HPDE6-E6E7 (cell line): ENCODE measurements at regions not wholly inside any gene's neighbourhood (a gene's known extent, or its start where the extent isn't known, plus 50 kb on each side); places are given as distances from the start of the nearest gene placed in this dataset.
"Not testable (repeated sequence)": the region's sequence is repeated elsewhere in the genome, so short reads cannot be mapped to it uniquely, and the experiment has no call there.

Experiments
- DNase-seq: peaks from one replicate; pipeline ENCODE4 v3.0.0; 2011; ENCODE audit warnings: missing footprints; ENCODE audit errors: extremely low spot score

DNA sequence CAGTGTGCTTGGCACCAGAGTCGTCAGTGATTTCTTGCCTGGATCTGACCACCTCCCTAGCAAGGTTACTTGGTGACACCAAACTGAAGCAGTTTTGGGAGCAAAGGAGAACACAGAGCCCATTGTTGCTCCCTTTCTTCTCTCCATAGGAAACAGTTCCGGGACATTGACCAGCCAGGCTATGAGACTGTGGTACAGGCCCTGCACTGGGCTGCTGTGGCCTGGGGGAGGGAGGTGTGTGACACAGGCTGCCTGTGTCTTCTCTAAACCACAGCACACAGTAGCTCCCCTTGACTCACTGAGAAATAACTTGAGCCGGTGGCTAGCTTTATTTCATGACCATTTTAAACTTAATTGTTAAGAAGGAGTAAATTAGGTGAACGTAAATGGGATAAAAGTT lies 214.8 kb upstream of the UBL3 start:
- DNase-seq: no peak

GRCh38 chr13:30063892-30064291 lies 213.5 kb upstream of the UBL3 start:
- no peak for DNase-seq

- DNase-seq: no peak
Observed at GRCh38 chr13:30061217-30061616, 210.8 kb upstream of the UBL3 start.

DNA sequence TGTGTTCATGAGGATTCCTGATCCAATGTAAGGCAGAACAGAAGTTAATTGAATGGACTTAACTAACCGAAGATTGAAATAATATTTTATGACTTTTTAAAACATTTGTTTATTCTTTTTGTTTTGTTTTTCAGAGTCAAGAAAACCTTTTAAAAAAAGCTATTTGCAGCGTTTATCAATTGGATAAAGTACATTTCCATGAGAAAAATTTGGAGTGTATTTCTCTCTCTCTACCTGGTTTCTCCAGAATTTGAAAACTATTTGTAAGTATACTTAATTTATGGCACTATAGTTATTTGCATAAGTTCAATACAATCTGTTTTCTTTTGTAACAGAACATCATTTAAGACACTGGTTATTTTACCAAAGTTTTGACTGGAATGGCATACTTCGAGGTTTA lies 208.0 kb upstream of the UBL3 start:
- no peak for DNase-seq

- DNase-seq: not testable (repeated sequence)
Observed at GRCh38 chr13:30054546-30054945, 204.1 kb upstream of the UBL3 start.

GRCh38 chr13:30053939-30054338 lies 203.5 kb upstream of the UBL3 start:
- DNase-seq: no peak

GRCh38 chr13:30052120-30052519 lies 201.7 kb upstream of the UBL3 start:
- DNase-seq: no peak

DNA sequence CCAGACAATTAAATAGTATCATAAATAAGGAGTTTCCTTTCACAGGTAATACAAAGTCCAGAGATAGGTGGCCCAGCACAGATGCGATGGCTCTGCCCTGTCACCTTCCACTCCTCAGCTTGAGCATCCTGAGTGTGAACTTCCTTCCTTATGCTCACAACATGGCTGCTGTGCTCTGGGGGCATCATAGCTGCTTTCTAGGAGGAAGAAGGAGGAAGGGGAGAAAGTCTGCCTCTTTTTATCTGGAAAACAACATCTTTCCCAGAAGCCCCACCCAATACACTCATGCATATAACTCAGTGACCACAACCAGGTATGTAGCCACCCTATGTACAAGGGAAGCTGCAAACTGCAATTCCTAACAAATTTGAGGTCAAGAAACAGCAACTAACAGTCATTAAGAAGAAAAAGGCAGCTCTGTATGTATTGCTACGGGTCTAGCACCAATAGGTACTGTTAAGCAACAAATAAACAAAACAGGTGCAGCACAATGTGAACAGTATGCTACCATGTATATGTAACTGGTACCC lies 201.2 kb upstream of the UBL3 start:
- DNase-seq: no peak

GRCh38 chr13:30049692-30050091 lies 199.3 kb upstream of the UBL3 start:
- DNase-seq: no peak

GRCh38 chr13:30047154-30047874 lies 196.9 kb upstream of the UBL3 start:
- no peak for DNase-seq

DNA sequence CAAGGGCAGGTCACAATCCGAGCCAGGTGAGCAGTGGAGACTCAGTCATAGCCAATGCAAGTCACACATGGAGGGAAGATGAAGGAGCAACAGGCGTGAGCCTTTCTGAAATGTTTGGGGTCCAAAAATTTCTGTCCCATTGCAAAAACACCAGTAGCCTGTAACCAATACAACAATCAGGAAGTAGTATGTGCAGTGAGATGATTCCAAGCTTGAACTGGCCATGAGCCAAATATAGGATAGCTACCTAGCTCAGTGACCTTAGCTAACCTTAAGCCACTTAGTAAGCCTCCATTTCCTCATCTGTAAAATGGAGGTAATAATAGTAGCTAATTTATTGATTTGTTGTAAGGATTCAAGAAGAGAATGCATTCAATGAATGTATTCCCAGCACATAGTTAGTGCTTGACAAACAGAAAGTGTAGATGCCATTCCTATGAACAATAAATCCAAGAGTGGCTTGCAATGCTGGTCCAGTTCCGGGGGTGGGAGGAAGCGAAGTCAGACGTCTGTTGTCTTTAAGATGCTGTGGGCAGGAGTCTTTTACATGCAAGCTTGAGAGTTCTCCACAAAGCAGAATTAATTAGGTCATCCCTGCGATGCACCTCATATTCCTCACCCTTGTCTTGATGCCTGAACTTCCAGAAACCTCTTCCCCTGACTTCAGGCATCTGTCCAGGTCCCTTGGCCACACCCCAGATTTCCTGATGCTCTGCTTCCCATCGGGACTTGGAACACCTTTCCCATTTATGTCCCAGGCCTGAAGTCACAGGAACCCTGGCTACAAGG lies 195.7 kb upstream of the UBL3 start:
- DNase-seq: no peak

- DNase-seq: no peak
Observed at GRCh38 chr13:30044932-30045331, 194.5 kb upstream of the UBL3 start.

DNA sequence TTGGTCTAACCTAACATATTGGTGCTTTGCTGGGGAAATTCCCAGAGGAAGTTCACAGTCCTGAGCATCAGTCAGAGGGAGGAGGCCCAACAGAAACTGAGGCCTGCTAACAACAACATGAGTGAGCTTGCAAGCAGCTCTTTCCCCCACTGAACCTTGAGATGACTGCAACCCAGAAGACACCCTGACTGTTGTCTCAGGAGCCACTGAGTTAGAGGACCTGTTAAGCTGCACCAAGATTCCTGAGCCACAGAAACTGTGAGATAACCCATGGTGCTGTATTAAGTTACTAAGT lies 193.2 kb upstream of the UBL3 start:
- no peak for DNase-seq

- no peak for DNase-seq
Observed at GRCh38 chr13:30042891-30043630, 192.6 kb upstream of the UBL3 start.

DNA sequence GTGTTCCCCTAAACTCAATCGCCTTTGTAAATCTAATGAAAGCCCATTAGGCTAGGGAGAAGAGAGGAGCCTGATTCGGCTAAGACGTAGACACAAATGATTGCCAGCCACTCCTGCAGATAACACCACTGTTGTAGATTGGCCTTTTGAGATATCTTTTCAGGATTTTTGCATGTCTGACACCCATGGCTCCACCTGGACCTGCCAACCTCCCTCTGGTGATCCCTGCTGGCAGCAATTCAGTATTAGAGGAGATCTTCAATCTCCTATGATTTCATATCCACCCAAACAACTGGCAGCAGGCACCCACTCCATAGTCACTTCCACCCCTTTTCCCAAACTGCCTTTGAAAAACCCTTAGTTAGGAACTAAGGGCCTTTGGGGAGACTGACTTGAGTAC lies 191.9 kb upstream of the UBL3 start:
- DNase-seq: no peak

DNA sequence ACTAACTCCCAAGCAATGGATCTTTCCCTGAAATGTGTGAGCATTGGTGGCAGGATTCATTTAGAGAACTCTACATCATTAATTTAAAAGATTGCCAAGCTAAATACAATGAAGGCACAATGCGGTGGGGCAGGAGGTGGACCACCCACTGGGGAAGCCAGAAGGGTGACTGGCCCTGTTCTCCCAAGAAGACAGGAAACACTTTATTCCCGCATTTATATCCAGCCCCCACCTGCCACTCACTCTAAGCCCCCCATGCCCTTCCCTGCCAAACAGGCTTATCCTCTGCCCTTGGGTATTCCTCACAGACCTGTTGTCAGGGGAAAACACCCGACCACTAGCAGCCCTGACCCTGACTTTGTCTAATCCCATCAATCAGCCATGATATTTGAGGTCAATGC lies 189.1 kb upstream of the UBL3 start:
- no peak for DNase-seq

DNA sequence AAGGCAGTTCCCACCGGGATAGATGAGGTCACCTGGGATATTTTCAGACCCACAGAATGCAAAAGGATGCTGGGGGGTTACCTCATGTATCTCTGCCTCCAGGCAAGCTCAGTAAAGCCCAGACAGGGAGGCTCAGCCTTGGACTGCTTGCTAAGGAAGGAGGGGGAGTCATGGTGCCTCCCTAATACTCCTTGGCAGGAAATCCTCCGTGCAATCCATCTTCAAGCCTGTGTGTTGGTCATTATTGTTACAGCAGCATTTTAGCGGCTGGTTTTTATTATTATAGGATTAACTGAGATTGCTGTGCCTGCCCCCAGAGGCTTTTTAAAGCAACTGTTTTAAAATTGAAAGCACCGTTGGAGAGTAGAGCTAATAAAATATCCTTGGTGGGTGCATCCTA lies 188.5 kb upstream of the UBL3 start:
- DNase-seq: no peak

GRCh38 chr13:30037766-30038165 lies 187.3 kb upstream of the UBL3 start:
- no peak for DNase-seq

DNA sequence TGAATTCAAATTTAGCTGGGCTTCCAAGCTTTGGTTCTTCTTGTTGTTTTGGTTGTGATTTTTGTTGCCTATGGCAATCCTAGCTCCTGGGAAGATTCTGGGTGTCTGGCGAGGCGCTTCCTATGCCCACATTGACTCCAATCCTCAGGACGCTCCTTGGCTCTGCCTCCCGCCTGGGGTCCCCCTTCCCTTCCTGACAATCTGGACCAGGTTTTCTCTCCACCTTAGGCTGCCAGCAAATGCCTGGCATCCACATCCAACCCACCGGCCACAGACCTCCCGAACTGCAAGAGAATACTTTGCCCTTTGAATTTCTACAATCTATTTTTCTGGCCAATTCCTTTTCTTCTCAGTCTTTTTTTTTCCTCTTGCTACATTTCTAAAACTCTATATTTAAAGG lies 186.9 kb upstream of the UBL3 start:
- no peak for DNase-seq

DNA sequence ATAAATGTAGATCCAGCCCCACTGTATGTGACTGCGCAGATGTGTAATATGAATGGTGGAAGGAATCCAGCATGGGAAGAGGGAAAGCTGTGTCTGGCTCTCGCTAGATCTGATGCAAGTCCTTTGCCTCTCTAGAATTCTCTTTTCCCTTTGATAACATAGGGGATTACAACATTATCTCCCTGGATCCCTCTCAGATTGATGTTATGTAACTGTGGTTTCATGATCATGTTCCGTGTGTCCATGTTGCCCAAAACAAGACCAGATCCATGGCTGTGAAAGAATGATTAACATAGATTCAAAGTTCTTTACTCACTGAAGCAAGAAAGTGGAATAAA lies 184.0 kb upstream of the UBL3 start:
- no peak for DNase-seq

DNA sequence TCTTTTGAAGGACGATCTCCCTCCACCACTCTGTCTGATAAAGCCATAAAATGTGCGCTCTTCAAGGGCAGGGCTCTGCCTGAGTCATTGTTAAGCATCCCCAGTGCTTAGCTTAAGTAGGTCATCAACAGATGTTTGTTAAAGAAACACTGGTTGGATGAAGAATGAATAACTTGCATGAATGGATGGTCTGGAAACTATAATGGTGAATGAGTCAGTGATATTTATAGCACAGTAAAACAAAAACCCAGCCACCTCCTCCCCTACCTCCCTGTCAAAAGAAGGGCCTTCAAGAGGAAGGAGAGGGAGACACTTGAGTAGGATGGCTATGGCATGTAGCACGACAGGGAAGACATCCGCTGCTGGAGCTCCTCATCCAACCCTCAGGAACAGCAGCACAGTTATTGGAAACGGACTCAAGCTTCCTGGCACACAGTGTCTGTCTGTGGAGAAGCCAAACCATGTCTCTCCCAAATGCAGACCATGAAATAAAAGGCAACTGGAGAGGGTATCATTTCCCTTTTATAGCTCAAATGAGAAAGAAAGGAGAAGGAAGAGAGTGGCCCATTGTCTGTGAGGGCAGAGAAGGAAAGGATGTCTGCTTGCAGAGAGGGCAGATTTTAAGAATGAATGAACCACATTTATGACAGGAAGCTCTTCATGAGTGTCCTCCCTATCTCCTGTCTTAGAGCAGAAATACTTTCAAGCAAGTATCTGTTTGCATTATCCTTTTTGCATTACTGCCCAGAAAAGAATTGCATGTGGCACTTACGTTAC lies 183.5 kb upstream of the UBL3 start:
- no peak for DNase-seq

- DNase-seq: no peak
Observed at GRCh38 chr13:30032263-30032662, 181.8 kb upstream of the UBL3 start.
